Astrocyte (in vitro differentiated cells and primary cell): ENCODE measurements at regions not wholly inside any gene's neighbourhood (a gene's known extent, or its start where the extent isn't known, plus 50 kb on each side); places are given as distances from the start of the nearest gene placed in this dataset.

Source experiments
- EZH2 ChIP-seq: IDR thresholded peaks from 2 replicates; pipeline ENCODE4 v1.6.1; 2012; ENCODE audit warnings: mild to moderate bottlenecking, low read length, inconsistent platforms; ENCODE audit not compliant: insufficient read depth
- TF ChIP-seq, protein P1 (sequence below): IDR thresholded peaks from 2 replicates; pipeline ENCODE4 v1.5.1; 2011; ENCODE audit warnings: low read depth, mild to moderate bottlenecking, inconsistent platforms, low read length, moderate library complexity; ENCODE audit not compliant: insufficient read depth

DNA sequence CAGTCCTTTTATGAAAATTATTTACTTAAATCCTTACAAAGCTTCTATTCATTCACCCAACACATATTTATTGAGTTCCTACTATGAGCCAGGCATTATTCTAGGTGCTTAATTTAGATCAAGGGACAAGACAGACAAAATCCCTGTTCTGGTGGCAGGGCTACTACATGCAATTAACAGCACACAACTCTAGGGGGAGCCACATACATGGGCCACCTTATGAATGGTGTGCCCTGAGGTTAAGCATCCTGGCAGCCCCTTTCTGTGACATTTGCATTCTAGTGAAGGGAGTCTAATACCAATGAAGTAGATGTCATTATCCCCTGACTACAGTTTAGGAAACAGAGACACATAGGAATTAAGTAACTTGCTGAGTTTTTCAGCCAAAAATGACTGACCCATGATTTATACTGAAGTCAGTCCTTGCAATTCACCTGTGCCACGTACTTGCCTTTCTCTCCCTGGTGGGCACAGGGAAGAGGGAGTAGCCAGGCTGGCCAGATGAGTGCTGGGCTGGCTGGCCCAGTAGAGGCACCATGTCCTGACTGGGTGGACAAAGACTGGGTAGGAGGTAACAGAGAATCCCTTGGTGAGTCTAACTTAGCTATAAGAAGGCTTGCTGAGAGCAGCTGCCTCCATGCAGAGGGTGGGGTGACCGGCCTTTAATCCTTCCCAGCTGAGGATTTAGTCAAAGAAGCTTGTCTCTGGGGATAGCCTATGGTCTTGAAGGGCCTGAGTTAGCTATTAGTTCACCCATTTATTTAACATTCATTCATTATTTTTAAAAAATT lies 52.0 kb upstream of the ELF5 start:
- TF ChIP-seq, protein P1, sequence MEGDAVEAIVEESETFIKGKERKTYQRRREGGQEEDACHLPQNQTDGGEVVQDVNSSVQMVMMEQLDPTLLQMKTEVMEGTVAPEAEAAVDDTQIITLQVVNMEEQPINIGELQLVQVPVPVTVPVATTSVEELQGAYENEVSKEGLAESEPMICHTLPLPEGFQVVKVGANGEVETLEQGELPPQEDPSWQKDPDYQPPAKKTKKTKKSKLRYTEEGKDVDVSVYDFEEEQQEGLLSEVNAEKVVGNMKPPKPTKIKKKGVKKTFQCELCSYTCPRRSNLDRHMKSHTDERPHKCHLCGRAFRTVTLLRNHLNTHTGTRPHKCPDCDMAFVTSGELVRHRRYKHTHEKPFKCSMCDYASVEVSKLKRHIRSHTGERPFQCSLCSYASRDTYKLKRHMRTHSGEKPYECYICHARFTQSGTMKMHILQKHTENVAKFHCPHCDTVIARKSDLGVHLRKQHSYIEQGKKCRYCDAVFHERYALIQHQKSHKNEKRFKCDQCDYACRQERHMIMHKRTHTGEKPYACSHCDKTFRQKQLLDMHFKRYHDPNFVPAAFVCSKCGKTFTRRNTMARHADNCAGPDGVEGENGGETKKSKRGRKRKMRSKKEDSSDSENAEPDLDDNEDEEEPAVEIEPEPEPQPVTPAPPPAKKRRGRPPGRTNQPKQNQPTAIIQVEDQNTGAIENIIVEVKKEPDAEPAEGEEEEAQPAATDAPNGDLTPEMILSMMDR, result peak; percentile 32
- no peak for TF ChIP-seq EZH2
